GM23338 (cell line): ENCODE measurements at regions not wholly inside any gene's neighbourhood (a gene's known extent, or its start where the extent isn't known, plus 50 kb on each side); places are given as distances from the start of the nearest gene placed in this dataset.

Experiments used
- ATAC-seq: fragments of 200-7000 bp; cut with Tn5 transposase; 3 replicates; pipeline ENCODE4 v1.9.1; 2020
- DNase-seq: peaks from one replicate; pipeline ENCODE4 v3.0.0-alpha.2; 2015; ENCODE audit warnings: low spot score
- H2AFZ ChIP-seq: fragments of 200-600 bp; sonication (generic); 2 replicates; pipeline ENCODE4 v1.8.0; 2016; ENCODE audit warnings: antibody characterized with exemption, mild to moderate bottlenecking, moderate library complexity
- H3F3A ChIP-seq: fragments of 200-600 bp; sonication (generic); replicated peaks from 2 replicates; pipeline ENCODE4 v1.8.0; 2017; ENCODE audit warnings: antibody characterized with exemption, mixed run types, low read depth
- H3K27ac ChIP-seq: fragments of 200-600 bp; sonication (generic); 2 replicates; pipeline ENCODE4 v1.6.1; 2016; ENCODE audit warnings: low read depth
- H3K27me3 ChIP-seq: fragments of 200-600 bp; sonication (generic); 2 replicates; pipeline ENCODE4 v1.8.0; 2016; ENCODE audit warnings: mild to moderate bottlenecking, mixed run types, moderate library complexity; ENCODE audit not compliant: insufficient read depth
- H3K36me3 ChIP-seq: fragments of 200-600 bp; sonication (generic); 2 replicates; pipeline ENCODE4 v1.8.0; 2016; ENCODE audit warnings: mild to moderate bottlenecking; ENCODE audit not compliant: insufficient read depth
- H3K4me1 ChIP-seq: fragments of 200-600 bp; sonication (generic); 2 replicates; pipeline ENCODE4 v1.8.0; 2016; ENCODE audit warnings: mild to moderate bottlenecking, moderate library complexity; ENCODE audit not compliant: insufficient read depth
- H3K4me2 ChIP-seq: fragments of 200-600 bp; sonication (generic); 2 replicates; pipeline ENCODE4 v1.7.1; 2017; ENCODE audit warnings: mixed run types
- H3K4me3 ChIP-seq: fragments of 200-600 bp; sonication (generic); 2 replicates; pipeline ENCODE4 v1.6.1; 2016; ENCODE audit warnings: mixed run types
- H3K79me2 ChIP-seq: fragments of 200-600 bp; sonication (generic); replicated peaks from 2 replicates; pipeline ENCODE4 v1.8.0; 2017; ENCODE audit warnings: mild to moderate bottlenecking; ENCODE audit not compliant: insufficient read depth
- H3K9me2 ChIP-seq: fragments of 200-600 bp; sonication (generic); 2 replicates; pipeline ENCODE4 v1.8.0; 2017; ENCODE audit not compliant: insufficient read depth
- H4K20me1 ChIP-seq: fragments of 200-600 bp; sonication (generic); replicated peaks from 2 replicates; pipeline ENCODE4 v1.8.0; 2017; ENCODE audit warnings: mild to moderate bottlenecking; ENCODE audit not compliant: insufficient read depth
- H3K27ac Mint-ChIP-seq: 2 replicates; pipeline ENCODE4 v1.8.0; 2020; ENCODE audit warnings: inconsistent platforms, mild to moderate bottlenecking, moderate library complexity, mixed read lengths
- H3K27me3 Mint-ChIP-seq: 3 replicates; pipeline ENCODE4 v1.8.0; 2022; ENCODE audit warnings: low read depth, mild to moderate bottlenecking, moderate library complexity, mixed read lengths, inconsistent platforms; ENCODE audit not compliant: insufficient read depth, poor library complexity
- H3K36me3 Mint-ChIP-seq: 3 replicates; pipeline ENCODE4 v1.8.0; 2021; ENCODE audit warnings: low read depth, mild to moderate bottlenecking, inconsistent platforms, moderate library complexity, mixed read lengths
- H3K4me1 Mint-ChIP-seq: 3 replicates; pipeline ENCODE4 v1.8.0; 2020; ENCODE audit warnings: mild to moderate bottlenecking, inconsistent platforms, mixed read lengths
- H3K4me3 Mint-ChIP-seq: 3 replicates; pipeline ENCODE4 v1.8.0; 2021; ENCODE audit warnings: moderate library complexity, mild to moderate bottlenecking, inconsistent platforms, mixed read lengths
- H3K9me3 Mint-ChIP-seq: 3 replicates; pipeline ENCODE4 v1.8.0; 2020; ENCODE audit warnings: moderate library complexity, mild to moderate bottlenecking, inconsistent platforms, mixed read lengths
- CTCF ChIP-seq, 2 experiments: fragments of 200-600 bp in 1 of 2; sonication (generic) in 1 of 2; conservative IDR thresholded peaks; 2 replicates each; pipeline versions ENCODE4 v1.5.1 to v1.6.1; 2016 to 2017; ENCODE audit warnings: antibody characterized with exemption in 2 of 2, low read depth in 2 of 2, mild to moderate bottlenecking in 2 of 2, moderate library complexity in 1 of 2
- EZH2 ChIP-seq: fragments of 200-600 bp; sonication (generic); IDR thresholded peaks from one replicate; pipeline ENCODE4 v1.8.0; 2017; ENCODE audit warnings: antibody characterized with exemption, mild to moderate bottlenecking, low read depth; ENCODE audit not compliant: unreplicated experiment
- EZH2phosphoT487 ChIP-seq: fragments of 200-600 bp; sonication (generic); IDR thresholded peaks from one replicate; pipeline ENCODE4 v1.8.1; 2018; ENCODE audit warnings: antibody characterized with exemption; ENCODE audit not compliant: unreplicated experiment
- JUNB ChIP-seq: IDR thresholded peaks from one replicate; pipeline ENCODE4 v1.6.1; 2016; ENCODE audit warnings: antibody characterized with exemption; ENCODE audit not compliant: unreplicated experiment
- POLR2AphosphoS5 ChIP-seq: IDR thresholded peaks from 2 replicates; pipeline ENCODE4 v1.6.1; 2016; ENCODE audit warnings: antibody characterized with exemption, low read depth
- STAT1 ChIP-seq: IDR thresholded peaks from one replicate; pipeline ENCODE4 v1.6.1; 2016; ENCODE audit warnings: antibody characterized with exemption; ENCODE audit not compliant: unreplicated experiment
- ZNF331 ChIP-seq: fragments of 250-450 bp; sonication (Bioruptor Pico); IDR thresholded peaks from 2 replicates; pipeline ENCODE4 v1.5.0; 2020; ENCODE audit warnings: low read depth, mild to moderate bottlenecking, moderate library complexity
- TF ChIP-seq, protein P1 (sequence below): IDR thresholded peaks from one replicate; pipeline ENCODE4 v1.6.1; 2018; ENCODE audit warnings: antibody characterized with exemption; ENCODE audit not compliant: unreplicated experiment
- TF ChIP-seq, protein P2 (sequence below): fragments of 250-450 bp; sonication (Bioruptor Pico); IDR thresholded peaks from 2 replicates; pipeline ENCODE4 v1.5.0; 2020; ENCODE audit warnings: mild to moderate bottlenecking, moderate library complexity
- TF ChIP-seq, protein P3 (sequence below): IDR thresholded peaks from 2 replicates; pipeline ENCODE4 v1.6.1; 2016; ENCODE audit warnings: antibody characterized with exemption

GRCh38 chr15:38085114-38085513, 150.7 kb downstream of the TMCO5A start:
- no peaks in the 10 kb centered on the region for H3F3A ChIP-seq
- no peak overlapping the region for H3K4me3 ChIP-seq
- H3K27ac ChIP-seq, result no peak overlapping the region
- Mint-ChIP-seq H3K27ac (no peak overlapping the region), H3K27me3 (no peaks in the 10 kb centered on the region), H3K4me3 (no peak overlapping the region), H3K9me3 (no peaks in the 10 kb centered on the region), H3K36me3 (no peaks in the 10 kb centered on the region), H3K4me1 (peaks cover 3% of the 10 kb centered on the region; the same call in 1 of the 3 replicates)
- no peak overlapping the region for H3K4me2 ChIP-seq
- H3K9me2 ChIP-seq, result no peaks in the 10 kb centered on the region
- ATAC-seq (no peak), DNase-seq (no peak)
- H3K36me3 ChIP-seq, result no peaks in the 10 kb centered on the region
- no peak overlapping the region for H2AFZ ChIP-seq
- H3K27me3 ChIP-seq, result no peaks in the 10 kb centered on the region
- no peaks in the 10 kb centered on the region for H3K79me2 ChIP-seq
- H3K4me1 ChIP-seq, result no peaks in the 10 kb centered on the region
- no peaks in the 10 kb centered on the region for H4K20me1 ChIP-seq
- TF ChIP-seq ZNF331 (CRISPR knock-in tag) (no peak), POLR2AphosphoS5 (no peak), EZH2 (no peak), STAT1 (no peak), CTCF (conservative IDR thresholded peaks at IDR 0.05; ENCODE audit: low read depth in 2 of 2) (no peak), EZH2phosphoT487 (no peak), JUNB (no peak)
- TF ChIP-seq, protein P1, sequence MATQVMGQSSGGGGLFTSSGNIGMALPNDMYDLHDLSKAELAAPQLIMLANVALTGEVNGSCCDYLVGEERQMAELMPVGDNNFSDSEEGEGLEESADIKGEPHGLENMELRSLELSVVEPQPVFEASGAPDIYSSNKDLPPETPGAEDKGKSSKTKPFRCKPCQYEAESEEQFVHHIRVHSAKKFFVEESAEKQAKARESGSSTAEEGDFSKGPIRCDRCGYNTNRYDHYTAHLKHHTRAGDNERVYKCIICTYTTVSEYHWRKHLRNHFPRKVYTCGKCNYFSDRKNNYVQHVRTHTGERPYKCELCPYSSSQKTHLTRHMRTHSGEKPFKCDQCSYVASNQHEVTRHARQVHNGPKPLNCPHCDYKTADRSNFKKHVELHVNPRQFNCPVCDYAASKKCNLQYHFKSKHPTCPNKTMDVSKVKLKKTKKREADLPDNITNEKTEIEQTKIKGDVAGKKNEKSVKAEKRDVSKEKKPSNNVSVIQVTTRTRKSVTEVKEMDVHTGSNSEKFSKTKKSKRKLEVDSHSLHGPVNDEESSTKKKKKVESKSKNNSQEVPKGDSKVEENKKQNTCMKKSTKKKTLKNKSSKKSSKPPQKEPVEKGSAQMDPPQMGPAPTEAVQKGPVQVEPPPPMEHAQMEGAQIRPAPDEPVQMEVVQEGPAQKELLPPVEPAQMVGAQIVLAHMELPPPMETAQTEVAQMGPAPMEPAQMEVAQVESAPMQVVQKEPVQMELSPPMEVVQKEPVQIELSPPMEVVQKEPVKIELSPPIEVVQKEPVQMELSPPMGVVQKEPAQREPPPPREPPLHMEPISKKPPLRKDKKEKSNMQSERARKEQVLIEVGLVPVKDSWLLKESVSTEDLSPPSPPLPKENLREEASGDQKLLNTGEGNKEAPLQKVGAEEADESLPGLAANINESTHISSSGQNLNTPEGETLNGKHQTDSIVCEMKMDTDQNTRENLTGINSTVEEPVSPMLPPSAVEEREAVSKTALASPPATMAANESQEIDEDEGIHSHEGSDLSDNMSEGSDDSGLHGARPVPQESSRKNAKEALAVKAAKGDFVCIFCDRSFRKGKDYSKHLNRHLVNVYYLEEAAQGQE, result no peak
- TF ChIP-seq, protein P2, sequence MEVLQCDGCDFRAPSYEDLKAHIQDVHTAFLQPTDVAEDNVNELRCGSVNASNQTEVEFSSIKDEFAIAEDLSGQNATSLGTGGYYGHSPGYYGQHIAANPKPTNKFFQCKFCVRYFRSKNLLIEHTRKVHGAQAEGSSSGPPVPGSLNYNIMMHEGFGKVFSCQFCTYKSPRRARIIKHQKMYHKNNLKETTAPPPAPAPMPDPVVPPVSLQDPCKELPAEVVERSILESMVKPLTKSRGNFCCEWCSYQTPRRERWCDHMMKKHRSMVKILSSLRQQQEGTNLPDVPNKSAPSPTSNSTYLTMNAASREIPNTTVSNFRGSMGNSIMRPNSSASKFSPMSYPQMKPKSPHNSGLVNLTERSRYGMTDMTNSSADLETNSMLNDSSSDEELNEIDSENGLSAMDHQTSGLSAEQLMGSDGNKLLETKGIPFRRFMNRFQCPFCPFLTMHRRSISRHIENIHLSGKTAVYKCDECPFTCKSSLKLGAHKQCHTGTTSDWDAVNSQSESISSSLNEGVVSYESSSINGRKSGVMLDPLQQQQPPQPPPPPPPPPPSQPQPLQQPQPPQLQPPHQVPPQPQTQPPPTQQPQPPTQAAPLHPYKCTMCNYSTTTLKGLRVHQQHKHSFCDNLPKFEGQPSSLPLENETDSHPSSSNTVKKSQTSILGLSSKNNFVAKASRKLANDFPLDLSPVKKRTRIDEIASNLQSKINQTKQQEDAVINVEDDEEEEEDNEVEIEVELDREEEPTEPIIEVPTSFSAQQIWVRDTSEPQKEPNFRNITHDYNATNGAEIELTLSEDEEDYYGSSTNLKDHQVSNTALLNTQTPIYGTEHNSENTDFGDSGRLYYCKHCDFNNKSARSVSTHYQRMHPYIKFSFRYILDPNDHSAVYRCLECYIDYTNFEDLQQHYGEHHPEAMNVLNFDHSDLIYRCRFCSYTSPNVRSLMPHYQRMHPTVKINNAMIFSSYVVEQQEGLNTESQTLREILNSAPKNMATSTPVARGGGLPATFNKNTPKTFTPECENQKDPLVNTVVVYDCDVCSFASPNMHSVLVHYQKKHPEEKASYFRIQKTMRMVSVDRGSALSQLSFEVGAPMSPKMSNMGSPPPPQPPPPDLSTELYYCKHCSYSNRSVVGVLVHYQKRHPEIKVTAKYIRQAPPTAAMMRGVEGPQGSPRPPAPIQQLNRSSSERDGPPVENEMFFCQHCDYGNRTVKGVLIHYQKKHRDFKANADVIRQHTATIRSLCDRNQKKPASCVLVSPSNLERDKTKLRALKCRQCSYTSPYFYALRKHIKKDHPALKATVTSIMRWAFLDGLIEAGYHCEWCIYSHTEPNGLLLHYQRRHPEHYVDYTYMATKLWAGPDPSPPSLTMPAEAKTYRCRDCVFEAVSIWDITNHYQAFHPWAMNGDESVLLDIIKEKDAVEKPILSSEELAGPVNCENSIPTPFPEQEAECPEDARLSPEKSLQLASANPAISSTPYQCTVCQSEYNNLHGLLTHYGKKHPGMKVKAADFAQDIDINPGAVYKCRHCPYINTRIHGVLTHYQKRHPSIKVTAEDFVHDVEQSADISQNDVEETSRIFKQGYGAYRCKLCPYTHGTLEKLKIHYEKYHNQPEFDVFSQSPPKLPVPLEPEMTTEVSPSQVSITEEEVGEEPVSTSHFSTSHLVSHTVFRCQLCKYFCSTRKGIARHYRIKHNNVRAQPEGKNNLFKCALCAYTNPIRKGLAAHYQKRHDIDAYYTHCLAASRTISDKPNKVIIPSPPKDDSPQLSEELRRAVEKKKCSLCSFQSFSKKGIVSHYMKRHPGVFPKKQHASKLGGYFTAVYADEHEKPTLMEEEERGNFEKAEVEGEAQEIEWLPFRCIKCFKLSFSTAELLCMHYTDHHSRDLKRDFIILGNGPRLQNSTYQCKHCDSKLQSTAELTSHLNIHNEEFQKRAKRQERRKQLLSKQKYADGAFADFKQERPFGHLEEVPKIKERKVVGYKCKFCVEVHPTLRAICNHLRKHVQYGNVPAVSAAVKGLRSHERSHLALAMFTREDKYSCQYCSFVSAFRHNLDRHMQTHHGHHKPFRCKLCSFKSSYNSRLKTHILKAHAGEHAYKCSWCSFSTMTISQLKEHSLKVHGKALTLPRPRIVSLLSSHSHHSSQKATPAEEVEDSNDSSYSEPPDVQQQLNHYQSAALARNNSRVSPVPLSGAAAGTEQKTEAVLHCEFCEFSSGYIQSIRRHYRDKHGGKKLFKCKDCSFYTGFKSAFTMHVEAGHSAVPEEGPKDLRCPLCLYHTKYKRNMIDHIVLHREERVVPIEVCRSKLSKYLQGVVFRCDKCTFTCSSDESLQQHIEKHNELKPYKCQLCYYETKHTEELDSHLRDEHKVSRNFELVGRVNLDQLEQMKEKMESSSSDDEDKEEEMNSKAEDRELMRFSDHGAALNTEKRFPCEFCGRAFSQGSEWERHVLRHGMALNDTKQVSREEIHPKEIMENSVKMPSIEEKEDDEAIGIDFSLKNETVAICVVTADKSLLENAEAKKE (CRISPR knock-in tag), result no peak
- TF ChIP-seq, protein P3, sequence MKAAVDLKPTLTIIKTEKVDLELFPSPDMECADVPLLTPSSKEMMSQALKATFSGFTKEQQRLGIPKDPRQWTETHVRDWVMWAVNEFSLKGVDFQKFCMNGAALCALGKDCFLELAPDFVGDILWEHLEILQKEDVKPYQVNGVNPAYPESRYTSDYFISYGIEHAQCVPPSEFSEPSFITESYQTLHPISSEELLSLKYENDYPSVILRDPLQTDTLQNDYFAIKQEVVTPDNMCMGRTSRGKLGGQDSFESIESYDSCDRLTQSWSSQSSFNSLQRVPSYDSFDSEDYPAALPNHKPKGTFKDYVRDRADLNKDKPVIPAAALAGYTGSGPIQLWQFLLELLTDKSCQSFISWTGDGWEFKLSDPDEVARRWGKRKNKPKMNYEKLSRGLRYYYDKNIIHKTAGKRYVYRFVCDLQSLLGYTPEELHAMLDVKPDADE, result no peak
